GM18873 (cell line): ENCODE measurements at regions not wholly inside any gene's neighbourhood (a gene's known extent, or its start where the extent isn't known, plus 50 kb on each side); places are given as distances from the start of the nearest gene placed in this dataset.

Experiments
- ATAC-seq: cut with Tn5 transposase; IDR thresholded peaks from one replicate; pipeline ENCODE4 v1.9.1; 2021; ENCODE audit warnings: mild to moderate bottlenecking, moderate library complexity, moderate number of reproducible peaks; ENCODE audit not compliant: unreplicated experiment, low FRiP score

GRCh38 chr2:16311521-16312440, 353.9 kb downstream of the CYRIA start:
- ATAC-seq = no peak

GRCh38 chr2:16308816-16309215, 356.8 kb downstream of the CYRIA start:
- no peak for ATAC-seq

GRCh38 chr2:16304876-16305590, 360.6 kb downstream of the CYRIA start:
- no peak for ATAC-seq

GRCh38 chr2:16303761-16304160, 361.9 kb downstream of the CYRIA start:
- no peak for ATAC-seq

DNA sequence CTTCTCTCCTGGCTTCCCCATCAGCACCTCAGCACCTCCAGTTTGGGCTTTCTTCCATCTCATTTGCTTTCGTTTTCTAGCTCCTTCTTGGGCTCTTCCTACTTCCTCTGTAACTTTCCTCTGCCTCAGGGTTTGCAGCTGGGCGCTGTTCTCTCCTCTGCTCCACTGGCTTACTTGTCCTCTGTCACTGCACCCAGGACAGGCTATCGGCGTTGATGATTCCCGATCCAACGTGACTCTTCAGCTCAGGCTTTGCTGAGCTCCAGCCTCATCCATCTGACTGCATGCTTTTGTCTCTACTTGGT, 362.4 kb downstream of the CYRIA start:
- no peak for ATAC-seq

- ATAC-seq = no peak
These were observed 362.3 kb downstream of the MYCN start for GRCh38 chr2:16302431-16303272.

DNA sequence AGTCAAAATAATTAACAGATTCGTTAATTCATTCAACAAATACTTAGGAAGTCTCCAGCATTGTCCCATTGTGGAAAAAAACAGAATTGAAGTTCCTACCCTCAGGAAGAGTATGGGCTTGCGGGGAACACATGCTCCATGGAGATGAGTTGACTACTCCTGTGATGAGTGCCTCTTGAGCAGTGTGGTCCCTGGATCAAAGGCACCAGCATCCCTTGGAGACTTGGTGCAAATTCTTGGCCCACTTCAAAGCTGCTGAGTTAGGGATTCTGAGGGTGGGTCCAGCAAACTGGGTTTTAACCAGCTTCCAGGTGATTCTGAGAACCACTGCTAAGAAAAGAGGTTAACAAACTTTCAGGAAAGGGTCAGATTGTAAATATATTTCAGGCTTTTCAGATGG, 361.6 kb downstream of the MYCN start:
- no peak for ATAC-seq

DNA sequence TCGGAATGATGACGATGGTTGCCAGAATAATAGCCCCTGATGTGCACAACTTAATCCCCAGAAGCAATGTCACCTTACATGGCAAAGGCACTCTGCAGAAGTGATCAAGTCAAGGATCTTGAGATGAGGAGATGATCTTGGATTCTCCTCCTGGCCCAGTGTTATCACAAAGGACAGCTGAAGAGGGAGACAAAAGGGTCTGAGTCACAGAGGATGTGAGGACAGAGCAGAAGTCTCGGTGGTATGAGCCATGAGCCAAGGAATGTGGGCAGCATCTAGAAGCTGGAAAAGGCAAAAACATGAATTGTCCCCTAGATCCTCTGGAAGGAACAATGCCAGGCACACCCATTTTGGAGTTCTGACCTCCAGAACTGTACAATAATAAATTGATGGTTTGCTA, 358.5 kb downstream of the MYCN start:
- no peak for ATAC-seq

DNA sequence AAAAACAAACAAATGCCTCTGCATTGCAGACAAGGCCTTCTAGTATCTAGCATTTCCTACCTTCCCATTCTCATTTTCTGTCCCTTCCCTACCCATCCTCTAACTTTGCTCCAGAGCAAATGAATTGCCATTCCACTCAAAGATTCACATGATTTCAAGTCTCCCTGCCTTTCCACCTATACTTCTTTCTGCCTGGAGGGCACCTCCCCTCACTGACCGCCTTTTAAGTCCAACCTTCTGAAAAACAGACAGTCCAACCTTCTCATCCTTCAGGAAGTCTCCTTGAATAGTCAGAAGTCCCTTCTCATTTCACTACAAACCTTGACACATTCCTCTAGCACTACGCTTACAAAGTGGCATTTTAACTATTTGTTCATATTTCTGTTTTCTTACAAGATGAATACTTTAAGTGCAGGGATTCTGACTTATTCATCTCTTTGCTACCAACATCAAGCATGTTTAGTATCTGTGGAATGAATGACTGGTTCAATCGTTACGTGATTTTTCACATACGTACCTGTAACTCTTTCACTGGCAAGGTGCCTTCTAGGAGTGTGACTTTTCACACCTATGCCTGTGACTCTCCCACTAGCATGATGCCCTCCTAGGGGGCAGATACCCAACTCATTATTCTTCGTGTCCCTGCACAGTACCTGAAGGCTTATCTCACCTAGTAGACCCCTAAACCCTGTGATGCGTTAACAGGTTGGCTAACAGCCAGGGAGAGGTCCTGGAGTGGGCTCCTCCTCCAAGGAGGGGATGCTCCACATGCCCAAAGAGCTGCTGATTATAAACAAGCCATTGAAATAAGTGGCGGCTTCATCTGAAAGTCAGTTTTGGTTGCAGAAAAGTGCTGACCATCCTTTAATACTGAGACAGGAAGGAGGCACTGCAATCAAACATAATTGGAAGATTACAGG, 356.2 kb downstream of the MYCN start:
- no peak for ATAC-seq

GRCh38 chr2:16296038-16296290, 355.6 kb downstream of the MYCN start:
- no peak for ATAC-seq

DNA sequence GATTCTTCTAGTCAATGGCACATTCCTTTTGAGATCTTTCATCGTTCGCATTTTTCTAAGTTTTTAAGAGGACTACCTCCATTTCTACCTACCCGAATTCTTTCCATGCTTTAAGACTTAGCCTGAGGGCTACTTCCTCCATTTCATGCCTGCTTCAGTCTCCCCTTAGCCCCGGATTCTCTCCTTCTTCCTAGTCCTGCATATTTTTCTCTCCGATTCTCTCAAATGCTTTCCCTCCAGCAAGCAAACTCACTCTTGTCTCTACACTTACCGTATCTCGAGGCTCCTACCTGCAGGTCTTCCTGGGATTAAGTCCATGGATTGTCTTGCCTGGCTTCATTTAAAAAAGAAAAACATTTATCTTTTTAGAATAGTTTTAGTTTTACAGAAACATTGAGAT, 354.4 kb downstream of the MYCN start:
- ATAC-seq = no peak

DNA sequence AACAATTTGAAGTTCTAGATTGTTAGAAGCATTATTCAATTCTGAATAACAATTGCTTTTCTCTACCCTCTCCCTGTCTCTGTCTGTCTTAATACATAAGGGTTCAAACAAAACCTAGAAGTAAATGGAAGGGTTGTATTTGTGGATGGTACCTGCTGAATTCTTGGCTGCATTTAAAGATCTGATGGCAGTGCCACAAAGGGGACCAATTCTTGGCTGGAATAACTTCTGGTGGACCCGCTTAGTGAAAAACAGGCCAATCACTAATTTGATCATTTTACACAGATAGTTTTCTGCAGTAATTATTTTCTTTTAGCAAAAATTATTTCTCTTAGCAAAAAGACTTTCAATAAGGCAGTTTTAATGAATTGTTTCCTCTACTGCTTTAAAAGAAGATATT, 353.5 kb downstream of the MYCN start:
- no peak for ATAC-seq

DNA sequence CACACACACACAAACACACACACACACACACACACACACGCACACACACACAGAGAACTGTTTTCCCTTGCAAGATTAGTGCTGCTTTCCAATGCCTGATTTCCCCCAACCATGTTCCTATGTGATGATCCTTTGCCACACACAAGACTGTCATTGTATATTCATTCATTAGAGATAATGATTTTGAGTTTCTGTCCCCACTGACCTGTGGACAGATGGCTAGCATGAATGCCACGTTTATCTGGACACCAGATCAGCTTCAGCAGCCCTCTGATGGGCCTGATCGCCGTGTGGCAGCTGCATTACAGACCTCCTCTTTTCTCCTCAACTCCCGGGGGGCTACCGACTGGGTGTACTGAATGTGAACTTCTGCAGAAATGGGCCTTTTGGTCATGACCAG, 353.0 kb downstream of the MYCN start:
- no peak for ATAC-seq

- no peak for ATAC-seq
These were observed 351.6 kb downstream of the MYCN start for GRCh38 chr2:16291731-16292550.

- ATAC-seq = no peak
These were observed 350.9 kb downstream of the MYCN start for GRCh38 chr2:16291226-16291625.

- ATAC-seq = no peak
These were observed 350.1 kb downstream of the MYCN start for GRCh38 chr2:16290311-16291020.

DNA sequence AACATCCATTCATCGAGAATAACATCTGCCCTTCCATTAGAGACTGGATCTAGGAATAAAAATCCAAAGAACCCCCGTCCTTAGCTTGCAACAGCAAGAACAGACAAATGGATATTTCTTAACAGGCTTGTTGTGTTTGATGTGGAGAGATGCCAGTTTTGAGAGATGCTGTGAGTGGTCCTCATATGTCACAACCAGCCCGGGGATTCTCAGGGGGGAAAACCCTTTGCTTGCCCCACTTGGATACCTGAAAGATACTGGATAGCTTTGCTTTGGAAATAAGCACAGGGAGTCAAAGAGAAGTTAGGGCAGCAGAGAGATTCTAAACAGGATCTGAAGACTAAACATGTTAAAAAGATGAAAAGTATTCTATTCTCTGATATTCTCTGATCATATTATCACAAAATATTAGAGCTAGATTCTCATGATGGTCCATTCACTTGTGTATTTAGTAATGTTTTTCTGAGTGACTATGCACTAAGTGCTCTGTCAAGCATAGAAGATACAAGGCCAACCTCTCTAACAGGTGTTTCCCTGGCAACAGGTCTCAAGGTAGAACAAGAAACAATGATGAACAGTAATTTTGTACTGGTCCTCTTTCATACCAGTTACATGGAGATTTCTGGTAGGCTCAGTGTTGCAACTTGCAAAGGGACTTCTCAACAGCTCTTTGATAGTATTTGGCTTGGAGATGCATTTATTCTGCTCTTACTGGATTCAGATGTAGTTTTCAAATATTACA, 348.2 kb downstream of the MYCN start:
- no peak for ATAC-seq

DNA sequence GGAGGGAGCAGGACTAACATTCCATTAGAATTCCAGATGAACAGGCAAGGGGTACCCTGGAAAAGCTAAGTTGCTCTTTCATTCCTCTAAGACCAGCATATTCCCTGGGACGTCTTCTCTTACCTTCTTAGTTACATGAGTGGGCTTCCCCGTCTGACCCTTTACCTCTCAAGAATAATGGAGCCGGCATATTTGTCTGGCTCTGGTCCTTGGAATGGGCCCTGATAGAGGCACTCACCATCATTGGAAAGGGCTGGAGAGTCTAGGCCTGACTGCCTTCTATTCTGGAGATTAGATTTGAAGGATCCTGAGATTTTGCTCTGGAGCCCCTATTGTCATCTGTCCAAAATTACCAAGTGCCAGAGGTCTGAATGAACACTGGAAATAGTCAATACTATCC, 347.5 kb downstream of the MYCN start:
- no peak for ATAC-seq
